Cardiac septum (tissue), 1 donor: ENCODE measurements at regions not wholly inside any gene's neighbourhood (a gene's known extent, or its start where the extent isn't known, plus 50 kb on each side); places are given as distances from the start of the nearest gene placed in this dataset.

Experiments
- DNase-seq: peaks from one replicate; pipeline ENCODE4 v3.0.0-alpha.2; 2020; ENCODE audit warnings: low spot score
- intact Hi-C: fragments of 100-400 bp; cut with DNase I; formaldehyde crosslinking; loops from one replicate; pipeline ENCODE4 v1.14.0; 2022
- donor health status: DM: no; HTN: no; CAD: no.

GRCh38 chr12:87728931-87729593 lies 300.1 kb downstream of the C12orf50 start:
- intact Hi-C loops = no loop called here
- DNase-seq = no peak

- intact Hi-C loops = no loop called here
- no peak for DNase-seq
Observed at GRCh38 chr12:87720967-87721366, 308.2 kb downstream of the C12orf50 start.

DNA sequence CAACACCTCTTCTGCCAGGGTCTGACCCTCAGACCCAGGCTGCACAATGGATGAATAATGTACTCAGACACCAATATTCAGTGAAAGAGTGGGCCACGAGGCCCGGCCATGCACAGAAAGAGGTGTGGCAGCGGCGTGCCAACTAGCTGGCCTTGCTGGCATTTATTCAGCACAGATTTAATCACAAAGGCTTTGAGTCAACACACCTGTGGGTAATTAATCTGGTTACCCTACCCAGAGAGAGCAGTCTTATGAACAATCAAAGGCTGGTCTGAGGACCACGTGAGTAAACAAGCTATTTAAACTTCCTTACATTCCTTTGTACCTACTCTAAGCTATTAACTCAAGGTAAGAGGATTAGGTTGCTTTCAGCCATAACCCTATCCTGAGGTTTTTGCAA lies 324.8 kb downstream of the C12orf50 start:
- intact Hi-C loops = no loop called here
- no peak for DNase-seq

DNA sequence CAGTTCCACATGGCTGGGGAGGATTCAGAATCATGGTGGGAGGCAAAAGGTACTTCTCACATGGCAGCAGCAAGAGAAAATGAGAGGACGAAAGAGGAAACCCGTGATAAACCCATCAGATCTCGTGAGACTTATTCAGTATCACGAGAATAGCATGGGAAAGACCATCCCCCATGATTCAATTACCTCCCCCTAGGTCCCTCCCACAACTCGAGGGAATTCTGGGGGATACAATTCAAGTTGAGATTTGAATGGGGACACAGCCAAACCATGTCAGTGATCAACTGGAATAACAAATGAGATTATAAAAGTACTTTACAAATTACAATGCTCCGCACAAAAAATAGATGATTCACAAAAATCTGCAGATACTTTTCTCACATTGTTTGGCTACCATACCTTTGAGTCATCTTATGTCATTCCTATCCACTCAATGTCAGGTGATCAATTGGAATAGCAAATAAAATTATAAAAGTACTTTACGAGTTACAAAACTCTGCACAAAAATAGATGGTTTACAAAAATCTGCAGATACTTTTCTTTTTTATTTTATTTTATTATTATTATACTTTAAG lies 338.9 kb downstream of the C12orf50 start:
- intact Hi-C loops = no loop called here
- DNase-seq = no peak

- DNase-seq = no peak
- intact Hi-C loops = no loop called here
Observed at GRCh38 chr12:87689196-87689595, 340.0 kb downstream of the C12orf50 start.

- intact Hi-C loops = no loop called here
- no peak for DNase-seq
Observed at GRCh38 chr12:87687362-87687761, 341.8 kb downstream of the C12orf50 start.

DNA sequence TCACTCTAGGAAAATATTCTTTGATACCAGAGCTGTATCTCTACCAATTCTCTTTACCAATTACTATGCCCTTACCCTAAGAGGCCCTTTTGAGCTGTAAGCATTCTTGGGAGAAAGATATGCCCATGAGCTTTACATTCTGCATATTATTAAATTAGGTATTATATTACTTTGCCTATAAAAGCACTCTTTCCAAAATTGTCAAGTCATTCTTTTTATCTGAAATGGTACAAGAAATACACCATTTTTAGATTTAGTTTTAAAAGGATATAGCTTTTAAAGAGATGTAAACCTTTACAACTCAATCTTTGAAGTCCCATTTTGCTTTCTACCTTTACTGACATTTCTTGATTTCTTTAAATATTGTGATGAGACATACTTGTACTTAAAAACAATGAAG lies 343.5 kb downstream of the C12orf50 start:
- no peak for DNase-seq
- intact Hi-C loops = no loop called here

- DNase-seq = no peak
- intact Hi-C loops = no loop called here
Observed at GRCh38 chr12:87679251-87679650, 349.9 kb downstream of the C12orf50 start.

- intact Hi-C loops = no loop called here
- no peak for DNase-seq
Observed at GRCh38 chr12:87678453-87678852, 350.7 kb downstream of the C12orf50 start.

DNA sequence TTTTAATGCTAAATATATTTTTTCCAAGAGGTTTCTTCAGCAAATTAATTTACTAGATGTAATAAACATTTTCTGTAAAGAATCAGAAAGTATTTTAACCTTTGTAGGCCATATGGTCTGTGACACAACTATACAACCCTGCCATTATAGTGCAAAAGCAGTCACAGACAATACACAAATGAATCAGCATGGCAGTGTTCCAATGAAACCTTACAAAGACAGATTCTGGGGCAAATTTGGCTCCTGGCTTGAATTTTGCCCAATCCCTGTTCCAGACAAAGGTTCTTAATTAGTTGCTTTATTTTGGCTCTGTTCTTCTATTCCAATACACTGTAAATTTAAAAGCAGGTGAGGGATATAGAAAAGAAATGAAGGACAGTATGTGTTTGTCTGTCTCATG lies 352.5 kb downstream of the C12orf50 start:
- intact Hi-C loops = no loop called here
- no peak for DNase-seq

GRCh38 chr12:87671757-87672156 lies 357.4 kb downstream of the C12orf50 start:
- DNase-seq = no peak
- intact Hi-C loops = no loop called here

- intact Hi-C loops = no loop called here
- DNase-seq = no peak
Observed at GRCh38 chr12:87670448-87670847, 358.8 kb downstream of the C12orf50 start.

GRCh38 chr12:87667378-87667777 lies 361.8 kb downstream of the C12orf50 start:
- intact Hi-C loops = no loop called here
- no peak for DNase-seq

- intact Hi-C loops = no loop called here
- no peak for DNase-seq
Observed at GRCh38 chr12:87661786-87662377, 367.3 kb downstream of the C12orf50 start.

GRCh38 chr12:87660987-87661774 lies 368.0 kb downstream of the C12orf50 start:
- intact Hi-C loops = no loop called here
- DNase-seq = no peak

DNA sequence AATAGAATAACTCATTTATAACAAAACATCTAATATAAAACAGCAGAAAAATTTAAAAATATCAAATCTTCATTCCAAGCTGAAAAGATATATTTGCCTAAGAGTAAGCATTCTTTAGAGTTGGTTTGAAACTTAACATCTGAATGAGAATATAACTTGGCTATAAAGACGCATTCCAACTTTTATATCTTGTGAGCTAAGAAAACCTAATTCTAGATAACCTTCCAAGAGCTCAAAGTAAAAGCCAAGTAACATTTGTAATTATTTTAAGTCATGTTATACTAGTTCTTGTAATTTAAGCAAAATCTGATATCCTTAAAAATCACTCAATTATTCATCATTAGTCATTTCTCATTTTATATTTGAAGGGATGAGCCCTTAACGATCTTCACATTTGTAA lies 368.9 kb downstream of the C12orf50 start:
- intact Hi-C loops = no loop called here
- DNase-seq = no peak

- no peak for DNase-seq
- intact Hi-C loops = no loop called here
Observed at GRCh38 chr12:87656311-87656710, 372.9 kb downstream of the C12orf50 start.

DNA sequence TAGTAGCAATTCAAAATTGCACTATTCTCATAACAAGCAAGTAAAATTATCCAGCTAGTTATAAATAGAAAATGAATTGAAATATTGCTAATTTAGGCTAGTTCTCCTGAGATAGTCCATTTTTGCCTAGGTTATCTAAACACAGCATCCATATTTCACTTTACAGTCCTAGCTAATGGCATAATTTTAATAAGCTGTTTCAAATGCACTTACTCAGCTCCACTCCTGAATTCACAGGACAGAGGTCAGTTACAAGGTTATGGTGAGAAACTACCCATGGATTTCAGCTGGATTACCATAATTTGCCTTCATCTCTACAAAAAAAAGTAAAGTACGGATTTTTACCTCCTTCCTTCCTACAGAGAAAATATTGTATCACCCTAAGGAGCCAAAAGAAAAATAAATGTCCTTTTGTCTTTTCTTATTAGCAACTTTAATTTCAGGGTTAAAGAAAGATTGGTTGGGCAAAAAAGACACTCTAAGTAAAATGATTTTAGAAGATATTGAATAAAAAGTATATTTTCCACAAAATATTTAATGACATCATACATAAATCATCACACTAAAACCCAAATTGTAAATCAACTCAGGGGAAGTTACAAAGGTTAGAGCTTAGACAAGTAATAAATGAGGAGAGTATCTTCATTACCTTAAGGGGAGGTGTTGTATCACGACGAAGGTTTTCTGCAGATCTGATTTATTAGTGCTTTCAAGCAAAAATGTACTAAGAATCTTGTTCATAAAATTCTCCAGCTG lies 377.4 kb downstream of the C12orf50 start:
- DNase-seq = no peak
- intact Hi-C loops = no loop called here

- intact Hi-C loops = no loop called here
Observed at GRCh38 chr12:87642245-87642644, 387.0 kb downstream of the C12orf50 start.

GRCh38 chr12:87618199-87618598 lies 411.0 kb downstream of the C12orf50 start:
- intact Hi-C loops = no loop called here
- no peak for DNase-seq

More at GRCh38 chr12:87642245-87642644, 387.0 kb downstream of the C12orf50 start:
- DNase-seq = no peak
